ENCODE measurements at regions not wholly inside any gene's neighbourhood (a gene's known extent, or its start where the extent isn't known, plus 50 kb on each side); places are given as distances from the start of the nearest gene placed in this dataset.

- no peak overlapping the region for H2BK15ac ChIP-seq (ENCODE audit: low read length)
- no peak for FAIRE-seq
Measured at GRCh38 chr9:126116351-126117157, 210.1 kb upstream of the MVB12B start.

More at GRCh38 chr9:126116351-126117157, 210.1 kb upstream of the MVB12B start:
- Histone ChIP-seq H3K79me2 (ENCODE audit: control insufficient read depth in 1 of 2, insufficient read depth in 2 of 2, low read length in 2 of 2) (no peaks in the 10 kb centered on the region), H3K4me1 (replicated peaks in 1 of 4; ENCODE audit: control insufficient read depth in 3 of 4, insufficient read depth in 4 of 4, low read length in 3 of 4) (no peaks in the 10 kb centered on the region; a peak in 1 of 7 replicates), H3K4ac (replicated peaks; ENCODE audit: insufficient read length, low read depth, low read length) (peak overlapping the region; percentile 29), H3K9ac (replicated peaks in 1 of 4; ENCODE audit: extremely low read depth in 1 of 4, low read depth in 3 of 4, low read length in 3 of 4) (no peak overlapping the region), H3K36me3 (ENCODE audit: control insufficient read depth in 2 of 4, insufficient read depth in 4 of 4, low read length in 3 of 4) (no peaks in the 10 kb centered on the region), H2BK20ac (ENCODE audit: low read length) (no peak overlapping the region), H2AFZ (ENCODE audit: low read length) (no peak overlapping the region), H4K5ac (ENCODE audit: insufficient read length, low read depth, low read length) (no peak overlapping the region), H3K23ac (ENCODE audit: insufficient read length) (no peak overlapping the region), H3K4me3 (ENCODE audit: extremely low read depth in 1 of 4, insufficient read depth in 2 of 4, low read depth in 3 of 4, low read length in 4 of 4) (no peak overlapping the region), H3K4me2 (ENCODE audit: insufficient read depth in 1 of 2, low read depth in 2 of 2, low read length in 2 of 2) (no peak overlapping the region), H2AK5ac (ENCODE audit: low read depth, low read length) (no peak overlapping the region), H3K23me2 (ENCODE audit: low read depth, low read length) (no peaks in the 10 kb centered on the region), H4K20me1 (replicated peaks in 1 of 2; ENCODE audit: control insufficient read depth in 1 of 2, insufficient read depth in 2 of 2, low read length in 2 of 2) (no peaks in the 10 kb centered on the region), H2BK5ac (ENCODE audit: low read depth, low read length) (no peak overlapping the region), H3K56ac (replicated peaks; ENCODE audit: insufficient read length, low read depth, low read length) (no peak overlapping the region), H3K27ac (ENCODE audit: low read depth, low read length) (no peak overlapping the region), H4K8ac (ENCODE audit: extremely low read depth, insufficient read depth, low read length) (no peak overlapping the region), H3K18ac (ENCODE audit: extremely low read depth, low read length) (no peak overlapping the region), H3K27me3 (replicated peaks in 1 of 4; ENCODE audit: control insufficient read depth in 3 of 4, extremely low read depth in 1 of 4, insufficient read depth in 3 of 4, low read length in 3 of 4) (peaks cover 0 to 2% (median 0%) of the 10 kb centered on the region in 4 experiments; a peak in 2 of 7 replicates), H3K9me3 (ENCODE audit: insufficient read depth in 2 of 2, low read depth in 1 of 2, low read length in 1 of 2) (no peaks in the 10 kb centered on the region), H3K14ac (ENCODE audit: insufficient read length) (no peak overlapping the region), H3K79me1 (ENCODE audit: low read depth, low read length) (no peaks in the 10 kb centered on the region), H2BK120ac (replicated peaks; ENCODE audit: low read depth, low read length) (no peak overlapping the region), H2BK12ac (ENCODE audit: low read depth, low read length) (no peak overlapping the region), H4K91ac (replicated peaks; ENCODE audit: insufficient read length, low read length) (no peak overlapping the region)
- WGBS, 2 experiments (ENCODE audit: extremely low coverage in 1 of 2, insufficient coverage in 1 of 2, insufficient read length in 1 of 2, insufficient replicate concordance in 2 of 2, low coverage in 1 of 2, low lambda C conversion rate in 2 of 2, missing lambda C conversion rate in 1 of 2), result 92% methylated on average over 17 of the region's 17 CpGs; no CpG with 5 or more reads in 1 of the 2 experiments
- POLR2A ChIA-PET (ENCODE audit: partially characterized antibody), result no interaction called here
- CTCF ChIA-PET (ENCODE audit: partially characterized antibody), result no interaction called here
- TF ChIP-seq SUZ12 (IDR thresholded peaks at IDR 0.05; ENCODE audit: low read length) (no peak), RNF2 (IDR thresholded peaks at IDR 0.05; ENCODE audit: borderline replicate concordance, low read depth, low read length, missing control alignments, poor library complexity, severe bottlenecking) (no peak), CTCF (IDR thresholded peaks at IDR 0.05; ENCODE audit: control extremely low read depth in 1 of 3, insufficient read depth in 1 of 3, low read depth in 1 of 3, low read length in 3 of 3) (no peak), EP300 (IDR thresholded peaks at IDR 0.05; ENCODE audit: borderline replicate concordance in 1 of 2, low read depth in 2 of 2, low read length in 2 of 2) (no peak)
- TF ChIP-seq, protein P1, sequence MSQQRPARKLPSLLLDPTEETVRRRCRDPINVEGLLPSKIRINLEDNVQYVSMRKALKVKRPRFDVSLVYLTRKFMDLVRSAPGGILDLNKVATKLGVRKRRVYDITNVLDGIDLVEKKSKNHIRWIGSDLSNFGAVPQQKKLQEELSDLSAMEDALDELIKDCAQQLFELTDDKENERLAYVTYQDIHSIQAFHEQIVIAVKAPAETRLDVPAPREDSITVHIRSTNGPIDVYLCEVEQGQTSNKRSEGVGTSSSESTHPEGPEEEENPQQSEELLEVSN (IDR thresholded peaks at IDR 0.05), result no peak
- peak in 1 of 2 experiments; percentile 38 for DNase-seq (ENCODE audit: low read depth in 1 of 2, low spot score in 2 of 2)
